KMS-11 (cell line): ENCODE measurements at regions not wholly inside any gene's neighbourhood (a gene's known extent, or its start where the extent isn't known, plus 50 kb on each side); places are given as distances from the start of the nearest gene placed in this dataset.

Experiments used
- H2AFZ ChIP-seq: fragments of 200-600 bp; sonication (generic); 2 replicates; pipeline ENCODE4 v1.6.1; 2016; ENCODE audit warnings: antibody characterized with exemption, mixed run types, low read depth
- H3K27ac ChIP-seq: fragments of 200-600 bp; sonication (generic); 2 replicates; pipeline ENCODE4 v1.6.1; 2016; ENCODE audit warnings: mild to moderate bottlenecking, mixed run types
- H3K27me3 ChIP-seq: fragments of 200-600 bp; sonication (generic); 2 replicates; pipeline ENCODE4 v1.6.1; 2017; ENCODE audit warnings: mild to moderate bottlenecking, low read depth, mixed run types, moderate library complexity; ENCODE audit not compliant: insufficient read depth
- H3K36me3 ChIP-seq: fragments of 200-600 bp; sonication (generic); 2 replicates; pipeline ENCODE4 v1.6.1; 2017; ENCODE audit warnings: mild to moderate bottlenecking, mixed run types; ENCODE audit not compliant: insufficient read depth
- H3K4me1 ChIP-seq: fragments of 200-600 bp; sonication (generic); 2 replicates; pipeline ENCODE4 v1.6.1; 2016; ENCODE audit warnings: mild to moderate bottlenecking, low read depth, mixed run types; ENCODE audit not compliant: poor library complexity, severe bottlenecking
- H3K4me2 ChIP-seq: fragments of 200-600 bp; sonication (generic); 2 replicates; pipeline ENCODE4 v1.7.0; 2016; ENCODE audit warnings: mild to moderate bottlenecking, mixed run types
- H3K4me3 ChIP-seq: fragments of 200-600 bp; sonication (generic); IDR thresholded peaks from 2 replicates; pipeline ENCODE4 v1.6.1; 2017; ENCODE audit warnings: low read depth, low read length, mixed read lengths; ENCODE audit not compliant: insufficient read depth
- H3K79me2 ChIP-seq: fragments of 200-600 bp; sonication (generic); 2 replicates; pipeline ENCODE4 v1.6.1; 2016; ENCODE audit warnings: low read depth, mixed run types; ENCODE audit not compliant: insufficient read depth
- H3K9ac ChIP-seq: fragments of 200-600 bp; sonication (generic); 2 replicates; pipeline ENCODE4 v1.6.1; 2016; ENCODE audit warnings: mild to moderate bottlenecking, mixed run types
- H4K20me1 ChIP-seq: fragments of 200-600 bp; sonication (generic); 2 replicates; pipeline ENCODE4 v1.6.1; 2016; ENCODE audit warnings: mild to moderate bottlenecking, mixed run types; ENCODE audit not compliant: insufficient read depth
- CTCF ChIP-seq: fragments of 200-600 bp; sonication (generic); conservative IDR thresholded peaks from 2 replicates; pipeline ENCODE4 v1.6.1; 2017; ENCODE audit warnings: low read depth, mild to moderate bottlenecking, antibody characterized with exemption, low read length, moderate library complexity, mixed read lengths

GRCh38 chr7:25347360-25348066 is 119.2 kb upstream of the NPVF start:
- no peaks in the 10 kb centered on the region for H3K36me3 ChIP-seq
- H3K27me3 ChIP-seq: no peaks in the 10 kb centered on the region

GRCh38 chr7:25348104-25348503 is 119.8 kb upstream of the NPVF start:
- no peak for TF ChIP-seq CTCF

More at GRCh38 chr7:25347360-25348066, 119.2 kb upstream of the NPVF start:
- Histone ChIP-seq H3K27ac (no peak overlapping the region), H3K79me2 (no peaks in the 10 kb centered on the region), H3K4me3 (no peak overlapping the region), H3K4me1 (peaks cover 13% of the 10 kb centered on the region), H4K20me1 (no peaks in the 10 kb centered on the region), H3K9ac (no peak overlapping the region), H3K4me2 (no peak overlapping the region; the same call in 1 of the 2 replicates), H2AFZ (no peak overlapping the region)
- no peak for TF ChIP-seq CTCF

GRCh38 chr7:25349283-25350017 is 121.2 kb upstream of the NPVF start:
- Histone ChIP-seq H3K4me1 (peaks cover 13% of the 10 kb centered on the region), H3K4me3 (no peak overlapping the region), H3K4me2 (no peak overlapping the region), H3K36me3 (no peaks in the 10 kb centered on the region), H3K27me3 (no peaks in the 10 kb centered on the region), H3K9ac (no peak overlapping the region), H4K20me1 (no peaks in the 10 kb centered on the region), H2AFZ (no peak overlapping the region), H3K79me2 (no peaks in the 10 kb centered on the region), H3K27ac (no peak overlapping the region)
- TF ChIP-seq CTCF: no peak

More at GRCh38 chr7:25348104-25348503, 119.8 kb upstream of the NPVF start:
- Histone ChIP-seq H3K36me3 (no peaks in the 10 kb centered on the region), H3K4me3 (no peak overlapping the region), H3K79me2 (no peaks in the 10 kb centered on the region), H3K9ac (no peak overlapping the region), H3K27me3 (no peaks in the 10 kb centered on the region), H4K20me1 (no peaks in the 10 kb centered on the region), H3K4me2 (no peak overlapping the region; the same call in 1 of the 2 replicates), H2AFZ (0 out of 2 replicates have a peak overlapping the region, but pooled peaks have one; percentile 34), H3K4me1 (peaks cover 13% of the 10 kb centered on the region), H3K27ac (no peak overlapping the region)

- Histone ChIP-seq H3K4me3 (no peak overlapping the region), H3K4me1 (peaks cover 13% of the 10 kb centered on the region), H3K4me2 (no peak overlapping the region), H3K27ac (no peak overlapping the region), H3K79me2 (no peaks in the 10 kb centered on the region), H3K27me3 (no peaks in the 10 kb centered on the region), H4K20me1 (no peaks in the 10 kb centered on the region), H2AFZ (no peak overlapping the region), H3K36me3 (no peaks in the 10 kb centered on the region), H3K9ac (no peak overlapping the region)
- no peak for TF ChIP-seq CTCF
Measured at GRCh38 chr7:25350041-25350440, 121.8 kb upstream of the NPVF start.
